CD4-positive, CD25-positive, alpha-beta regulatory T cell (primary cell): ENCODE measurements at regions not wholly inside any gene's neighbourhood (a gene's known extent, or its start where the extent isn't known, plus 50 kb on each side); places are given as distances from the start of the nearest gene placed in this dataset.
A peak's percentile ranks its signal among the peaks of the same experiment; 100 is the strongest.

ENCODE experiments used
- ATAC-seq, 2 donors: fragments of 150-1000 bp; cut with Tn5 transposase; one replicate each; pipeline ENCODE4 v1.10.0; 2021; ENCODE audit warnings: low read depth in 2 of 2, moderate number of reproducible peaks in 2 of 2, moderate library complexity in 1 of 2
- DNase-seq, 3 donors: peaks; one replicate each; pipeline versions ENCODE4 v3.0.0 to v3.0.0-alpha.2; 2012 to 2022; ENCODE audit warnings: mixed read lengths in 1 of 3
- H3K27ac ChIP-seq: one replicate; pipeline ENCODE4 v1.7.0; 2013; ENCODE audit warnings: mild to moderate bottlenecking, low read length; ENCODE audit not compliant: insufficient read depth, poor library complexity, severe bottlenecking
- H3K27me3 ChIP-seq: one replicate; pipeline ENCODE4 v1.7.0; 2013; ENCODE audit warnings: low read length; ENCODE audit not compliant: control insufficient read depth, insufficient read depth
- H3K36me3 ChIP-seq: one replicate; pipeline ENCODE4 v1.7.0; 2013; ENCODE audit warnings: mild to moderate bottlenecking, low read length, moderate library complexity; ENCODE audit not compliant: control insufficient read depth, insufficient read depth
- H3K4me1 ChIP-seq: 2 replicates; pipeline ENCODE4 v1.7.0; 2013; ENCODE audit warnings: mild to moderate bottlenecking, low read length; ENCODE audit not compliant: insufficient read depth, control insufficient read depth, poor library complexity, severe bottlenecking
- H3K4me3 ChIP-seq: one replicate; pipeline ENCODE4 v1.7.0; 2013; ENCODE audit warnings: low read depth, mild to moderate bottlenecking, low read length, moderate library complexity
- H3K9me3 ChIP-seq, 2 experiments: 1 replicate in 1 of 2; 2 replicates in 1 of 2; pipeline ENCODE4 v1.7.0; 2013; ENCODE audit warnings: low read length in 2 of 2, mild to moderate bottlenecking in 1 of 2, moderate library complexity in 1 of 2; ENCODE audit not compliant: control insufficient read depth in 2 of 2
- H3K27ac Mint-ChIP-seq, 3 donors: one replicate each; pipeline ENCODE4 v1.8.0; 2020 to 2022; ENCODE audit warnings: mild to moderate bottlenecking in 3 of 3, mixed read lengths in 3 of 3, moderate library complexity in 2 of 3
- H3K27me3 Mint-ChIP-seq: one replicate; pipeline ENCODE4 v1.8.0; 2022; ENCODE audit warnings: mild to moderate bottlenecking, mixed read lengths
- H3K36me3 Mint-ChIP-seq: one replicate; pipeline ENCODE4 v1.8.0; 2020; ENCODE audit warnings: mixed read lengths
- H3K4me1 Mint-ChIP-seq, 4 donors: one replicate each; pipeline ENCODE4 v1.8.0; 2020 to 2022; ENCODE audit warnings: mixed read lengths in 4 of 4, mild to moderate bottlenecking in 1 of 4
- H3K4me3 Mint-ChIP-seq, 4 donors: one replicate each; pipeline ENCODE4 v1.8.0; 2020 to 2022; ENCODE audit warnings: mild to moderate bottlenecking in 4 of 4, mixed read lengths in 4 of 4, moderate library complexity in 3 of 4
- H3K9me3 Mint-ChIP-seq, 7 donors: one replicate each; pipeline ENCODE4 v1.8.0; 2020 to 2022; ENCODE audit warnings: mixed read lengths in 7 of 7, mild to moderate bottlenecking in 3 of 7, moderate library complexity in 2 of 7

DNA sequence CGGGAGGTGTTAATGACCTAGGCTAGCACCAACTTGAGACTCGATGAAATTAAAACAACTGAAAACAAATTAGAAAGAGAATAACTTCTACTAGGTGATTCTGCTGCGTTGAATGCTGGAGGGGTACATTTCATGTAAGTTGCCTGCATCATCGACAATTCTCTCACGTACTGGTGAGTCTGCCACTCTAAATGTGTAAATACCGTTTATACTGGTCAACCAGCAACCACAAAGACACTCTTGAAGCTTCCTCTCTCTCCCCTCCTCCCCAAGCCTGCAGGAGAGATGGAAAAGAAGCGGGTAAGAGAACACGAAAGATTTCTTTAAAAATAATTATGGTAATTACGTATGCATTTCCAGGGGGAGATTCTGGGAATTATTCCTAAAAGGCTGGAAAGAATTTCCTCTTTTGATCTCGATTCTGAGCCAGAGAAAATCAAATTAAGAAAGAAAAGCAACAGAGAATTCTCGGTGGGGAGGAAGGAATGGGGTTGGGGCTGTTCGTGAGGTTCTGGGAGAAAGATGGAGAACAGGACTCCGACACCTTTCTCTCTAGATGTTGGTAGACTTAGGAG lies 68.6 kb upstream of the MRTFB start:
- no peak overlapping the region for H3K27ac ChIP-seq
- no peak for ATAC-seq

DNA sequence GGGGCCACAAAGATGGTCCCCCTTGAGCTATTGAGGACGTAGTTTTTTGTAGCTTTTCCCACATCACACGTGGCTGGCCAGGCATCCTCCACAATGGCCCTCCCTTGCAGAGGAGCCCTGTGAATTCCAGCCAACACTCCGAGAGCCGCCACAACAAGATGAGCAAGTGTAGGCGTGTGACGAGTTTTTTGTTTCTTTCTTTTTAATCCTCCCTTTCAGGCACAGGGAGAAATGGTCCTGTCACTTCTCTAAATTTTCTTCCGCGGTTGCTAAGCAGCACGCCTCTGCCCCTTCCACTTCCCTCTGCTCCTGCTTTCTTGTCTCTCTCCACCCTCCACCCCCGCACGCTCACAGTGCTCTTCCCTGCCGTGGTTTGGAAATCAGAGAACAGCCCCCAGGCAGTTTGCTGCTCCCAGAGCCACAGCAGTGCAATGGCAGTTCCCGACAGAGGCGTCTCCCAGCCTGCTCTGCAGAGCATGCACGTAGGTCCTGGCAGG lies 68.0 kb upstream of the MRTFB start:
- Histone ChIP-seq H3K36me3 (no peaks in the 10 kb centered on the region), H3K4me3 (no peak overlapping the region), H3K4me1 (peaks cover under 1% of the 10 kb centered on the region), H3K9me3 (no peaks in the 10 kb centered on the region), H3K27me3 (no peaks in the 10 kb centered on the region), H3K27ac (no peak overlapping the region)
- peaks cover 8 to 16% (median 9%) of the 10 kb centered on the region in 4 donors for H3K4me1 Mint-ChIP-seq
- H3K27me3 Mint-ChIP-seq, result peaks cover 1% of the 10 kb centered on the region
- no peaks in the 10 kb centered on the region for H3K36me3 Mint-ChIP-seq
- H3K4me3 Mint-ChIP-seq, result no peak overlapping the region
- no peaks in the 10 kb centered on the region for H3K9me3 Mint-ChIP-seq
- ATAC-seq (no peak), DNase-seq (no peak)
- H3K27ac Mint-ChIP-seq, result no peak overlapping the region

More for the DNA sequence above, 68.6 kb upstream of the MRTFB start:
- Histone ChIP-seq H3K36me3 (no peaks in the 10 kb centered on the region), H3K4me3 (no peak overlapping the region), H3K4me1 (peaks cover 6% of the 10 kb centered on the region), H3K27me3 (no peaks in the 10 kb centered on the region), H3K9me3 (no peaks in the 10 kb centered on the region)
- Mint-ChIP-seq H3K27ac (no peak overlapping the region), H3K9me3 (no peaks in the 10 kb centered on the region), H3K4me3 (no peak overlapping the region), H3K27me3 (no peaks in the 10 kb centered on the region), H3K4me1 (peaks cover 3 to 19% (median 12%) of the 10 kb centered on the region in 4 donors), H3K36me3 (no peaks in the 10 kb centered on the region)
- DNase-seq, result no peak

DNA sequence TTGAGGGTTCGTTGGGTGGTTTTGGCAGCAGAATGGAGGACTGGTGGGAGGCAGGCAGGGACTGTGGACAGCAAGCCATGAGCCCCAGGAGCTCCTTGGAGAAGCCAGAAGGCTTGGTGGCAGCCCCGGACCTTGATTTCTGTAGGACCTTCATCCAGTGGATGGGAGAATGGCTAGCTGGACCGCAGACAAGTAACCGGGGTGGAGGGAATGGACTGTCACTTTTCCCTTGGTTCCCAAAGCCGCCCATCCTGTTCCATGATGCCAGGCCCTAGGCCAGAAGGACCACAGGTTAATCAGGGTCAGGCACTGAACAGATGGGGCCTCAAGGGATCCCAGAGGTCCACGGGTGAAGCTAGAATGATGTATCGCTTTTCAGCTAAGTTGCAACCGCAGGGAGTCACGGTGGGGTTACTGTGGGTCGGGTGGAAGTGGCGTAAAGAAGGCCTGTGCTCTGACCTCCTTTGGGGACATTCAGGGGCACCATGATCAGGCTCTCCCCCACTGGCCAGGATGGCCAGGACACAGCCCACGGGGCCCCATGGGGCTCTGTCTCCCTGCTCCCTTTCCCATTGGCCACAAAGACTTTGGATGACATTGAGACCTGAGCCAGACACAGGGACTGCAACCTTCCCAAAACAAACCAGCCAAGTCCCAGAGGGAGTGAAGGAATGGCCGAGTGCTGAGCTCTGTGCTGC lies 66.9 kb upstream of the MRTFB start:
- Histone ChIP-seq H3K4me1 (no peaks in the 10 kb centered on the region), H3K36me3 (no peaks in the 10 kb centered on the region), H3K4me3 (no peak overlapping the region), H3K27me3 (no peaks in the 10 kb centered on the region), H3K9me3 (no peaks in the 10 kb centered on the region), H3K27ac (no peak overlapping the region)
- DNase-seq (no peak), ATAC-seq (no peak)
- Mint-ChIP-seq H3K27me3 (peaks cover 5% of the 10 kb centered on the region), H3K4me3 (no peak overlapping the region), H3K9me3 (peaks cover 0 to 2% (median 0%) of the 10 kb centered on the region in 7 donors), H3K4me1 (peaks cover 4 to 9% (median 7%) of the 10 kb centered on the region in 4 donors), H3K27ac (no peak overlapping the region), H3K36me3 (no peaks in the 10 kb centered on the region)

DNA sequence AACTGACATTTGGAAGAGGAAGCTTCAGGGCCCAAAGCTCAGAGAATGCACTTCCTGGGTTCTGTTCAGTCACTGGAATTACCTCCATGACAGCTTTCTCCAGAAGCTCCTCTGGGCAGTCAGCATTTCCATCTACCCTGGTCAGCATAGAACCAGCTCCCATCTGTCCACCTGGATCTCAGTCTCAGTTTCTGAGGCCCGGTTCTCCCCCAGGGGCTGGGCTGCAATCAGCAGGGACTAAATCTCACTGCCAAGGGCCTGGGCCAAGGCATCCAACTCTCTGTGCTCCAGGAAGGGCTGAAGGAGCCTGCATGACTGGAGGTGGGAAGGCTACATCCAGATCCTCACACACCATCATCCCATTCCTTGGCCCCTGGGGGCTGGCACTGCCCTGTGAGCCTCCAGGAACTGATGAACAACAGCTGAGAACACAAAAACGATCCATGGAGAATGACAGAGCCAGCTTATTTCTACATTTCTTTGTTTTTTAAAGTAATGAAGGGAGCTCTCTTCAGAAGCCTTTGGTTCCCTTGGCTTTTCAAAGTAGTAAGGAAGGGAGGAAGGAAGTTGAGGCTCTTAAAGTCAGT lies 66.3 kb upstream of the MRTFB start:
- H3K4me3 Mint-ChIP-seq, result no peak overlapping the region
- peaks cover 0 to 2% (median 0%) of the 10 kb centered on the region in 7 donors for H3K9me3 Mint-ChIP-seq
- Histone ChIP-seq H3K4me1 (no peaks in the 10 kb centered on the region), H3K27ac (no peak overlapping the region), H3K36me3 (no peaks in the 10 kb centered on the region), H3K9me3 (no peaks in the 10 kb centered on the region), H3K4me3 (no peak overlapping the region), H3K27me3 (no peaks in the 10 kb centered on the region)
- no peak overlapping the region for H3K27ac Mint-ChIP-seq
- DNase-seq (no peak), ATAC-seq (no peak)
- H3K36me3 Mint-ChIP-seq, result no peaks in the 10 kb centered on the region
- H3K4me1 Mint-ChIP-seq, result peaks cover 4 to 9% (median 5%) of the 10 kb centered on the region in 4 donors
- H3K27me3 Mint-ChIP-seq, result peaks cover 9% of the 10 kb centered on the region

DNA sequence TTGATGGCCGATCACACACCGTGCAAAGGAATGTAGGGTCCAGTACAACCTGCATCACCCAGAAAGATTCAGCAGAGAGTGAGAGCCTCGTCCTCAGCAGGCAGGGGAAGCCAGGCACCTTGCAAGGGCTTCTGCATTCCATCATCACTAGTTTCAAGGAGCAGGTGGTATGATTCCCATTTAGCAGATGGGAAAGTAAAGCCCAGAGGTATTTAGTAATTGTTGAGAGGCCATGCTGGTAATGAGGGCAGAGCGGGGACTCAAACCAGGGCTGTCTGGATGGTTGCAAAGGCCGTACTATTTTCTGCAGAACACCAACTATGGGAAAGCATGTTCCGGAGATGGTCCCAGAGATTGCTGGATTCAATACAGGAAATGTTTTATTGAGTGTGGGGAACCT lies 65.8 kb upstream of the MRTFB start:
- no peaks in the 10 kb centered on the region for H3K36me3 ChIP-seq

DNA sequence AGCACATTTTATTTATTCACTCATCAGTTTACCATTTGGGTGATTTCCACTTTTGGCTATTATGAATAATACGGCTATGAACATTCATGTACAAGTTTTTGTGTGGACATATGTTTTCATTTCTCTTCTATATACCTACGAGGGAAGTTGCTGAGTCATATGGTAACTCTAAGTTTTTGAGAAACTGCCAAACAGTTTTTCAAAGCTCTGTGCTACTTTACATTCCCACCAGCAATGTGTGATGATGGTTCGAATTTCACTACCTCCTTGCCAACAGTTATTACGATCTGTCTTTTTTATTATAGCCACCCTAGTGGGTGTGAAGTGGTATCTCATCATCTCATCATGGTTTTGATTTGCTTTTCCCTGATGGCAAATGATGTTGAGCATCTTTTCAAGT lies 63.7 kb upstream of the MRTFB start:
- Mint-ChIP-seq H3K36me3 (no peaks in the 10 kb centered on the region), H3K27ac (no peak overlapping the region), H3K9me3 (peaks cover 0 to 2% (median 0%) of the 10 kb centered on the region in 7 donors), H3K4me3 (no peak overlapping the region), H3K27me3 (peaks cover 16% of the 10 kb centered on the region), H3K4me1 (peaks cover 4 to 9% (median 6%) of the 10 kb centered on the region in 4 donors)
- Histone ChIP-seq H3K9me3 (no peaks in the 10 kb centered on the region), H3K27ac (no peak overlapping the region), H3K4me3 (no peak overlapping the region), H3K27me3 (peaks cover 1% of the 10 kb centered on the region), H3K36me3 (no peaks in the 10 kb centered on the region), H3K4me1 (no peaks in the 10 kb centered on the region)
- DNase-seq (peak in 1 of 3 donors; percentile 34), ATAC-seq (no peak)

More for the DNA sequence above, 65.8 kb upstream of the MRTFB start:
- no peak overlapping the region for H3K4me3 ChIP-seq
- Mint-ChIP-seq H3K27ac (no peak overlapping the region), H3K9me3 (peaks cover 0 to 2% (median 0%) of the 10 kb centered on the region in 7 donors), H3K4me3 (no peak overlapping the region), H3K27me3 (peaks cover 11% of the 10 kb centered on the region), H3K36me3 (no peaks in the 10 kb centered on the region), H3K4me1 (peaks cover 4 to 9% (median 5%) of the 10 kb centered on the region in 4 donors)
- H3K27ac ChIP-seq, result no peak overlapping the region
- DNase-seq (no peak), ATAC-seq (no peak)
- no peaks in the 10 kb centered on the region for H3K9me3 ChIP-seq
- no peaks in the 10 kb centered on the region for H3K4me1 ChIP-seq
- peaks cover 1% of the 10 kb centered on the region for H3K27me3 ChIP-seq

DNA sequence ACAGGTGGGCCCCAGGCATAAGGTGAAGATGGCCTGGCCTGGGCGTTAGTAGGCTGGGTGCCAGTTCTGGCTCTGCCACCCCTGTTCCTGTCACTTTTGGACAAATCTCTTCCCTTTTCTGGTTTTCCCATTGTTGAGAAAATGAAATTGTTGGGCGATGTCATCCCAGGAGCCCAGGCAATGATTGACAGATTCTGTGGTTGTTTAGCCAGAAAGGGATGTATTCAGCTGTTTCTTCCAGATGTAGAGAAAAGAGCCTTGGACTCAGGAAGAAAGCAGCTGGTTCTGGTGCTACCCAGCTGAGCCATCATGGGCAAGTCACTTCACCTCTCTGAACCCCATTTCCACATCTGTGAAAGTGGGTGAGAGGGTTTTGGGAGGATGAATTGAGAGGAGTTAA lies 60.1 kb upstream of the MRTFB start:
- ATAC-seq, result no peak

More for the DNA sequence above, 60.1 kb upstream of the MRTFB start:
- no peak overlapping the region for H3K4me3 Mint-ChIP-seq
- no peaks in the 10 kb centered on the region for H3K9me3 ChIP-seq
- H3K27me3 Mint-ChIP-seq, result peaks cover 20% of the 10 kb centered on the region
- H3K36me3 Mint-ChIP-seq, result no peaks in the 10 kb centered on the region
- no peaks in the 10 kb centered on the region for H3K4me1 ChIP-seq
- H3K27ac ChIP-seq, result no peak overlapping the region
- no peak for DNase-seq
- peaks cover 3 to 9% (median 6%) of the 10 kb centered on the region in 4 donors for H3K4me1 Mint-ChIP-seq
- H3K4me3 ChIP-seq, result no peak overlapping the region
- H3K27me3 ChIP-seq, result peaks cover 1% of the 10 kb centered on the region
- H3K27ac Mint-ChIP-seq, result no peak overlapping the region
- H3K36me3 ChIP-seq, result no peaks in the 10 kb centered on the region
- peaks cover 0 to 2% (median 0%) of the 10 kb centered on the region in 7 donors for H3K9me3 Mint-ChIP-seq
